ENCODE measurements at regions not wholly inside any gene's neighbourhood (a gene's known extent, or its start where the extent isn't known, plus 50 kb on each side); places are given as distances from the start of the nearest gene placed in this dataset.

DNA sequence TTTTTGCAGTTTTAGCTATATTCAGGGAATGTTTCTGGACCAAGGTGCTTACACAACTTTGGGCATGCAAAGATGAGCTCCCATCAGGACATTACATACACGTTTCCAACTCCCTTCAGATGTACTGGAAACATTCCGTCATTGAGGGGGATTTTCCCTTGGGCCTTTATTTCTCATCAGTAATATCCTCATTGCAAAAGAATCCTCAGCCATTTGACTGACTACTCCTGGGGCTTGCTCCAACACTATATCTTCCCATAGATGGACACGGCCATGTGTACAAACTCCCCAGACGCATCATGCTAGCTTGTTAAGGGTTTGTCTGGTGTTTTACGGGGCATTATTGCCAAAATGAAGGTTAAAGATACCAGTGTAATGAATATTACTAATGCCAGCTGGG, 59.3 kb upstream of the NUP160 start:
- no peak for TF ChIP-seq EP300 (IDR thresholded peaks at IDR 0.05)
- TF ChIP-seq, protein P1, sequence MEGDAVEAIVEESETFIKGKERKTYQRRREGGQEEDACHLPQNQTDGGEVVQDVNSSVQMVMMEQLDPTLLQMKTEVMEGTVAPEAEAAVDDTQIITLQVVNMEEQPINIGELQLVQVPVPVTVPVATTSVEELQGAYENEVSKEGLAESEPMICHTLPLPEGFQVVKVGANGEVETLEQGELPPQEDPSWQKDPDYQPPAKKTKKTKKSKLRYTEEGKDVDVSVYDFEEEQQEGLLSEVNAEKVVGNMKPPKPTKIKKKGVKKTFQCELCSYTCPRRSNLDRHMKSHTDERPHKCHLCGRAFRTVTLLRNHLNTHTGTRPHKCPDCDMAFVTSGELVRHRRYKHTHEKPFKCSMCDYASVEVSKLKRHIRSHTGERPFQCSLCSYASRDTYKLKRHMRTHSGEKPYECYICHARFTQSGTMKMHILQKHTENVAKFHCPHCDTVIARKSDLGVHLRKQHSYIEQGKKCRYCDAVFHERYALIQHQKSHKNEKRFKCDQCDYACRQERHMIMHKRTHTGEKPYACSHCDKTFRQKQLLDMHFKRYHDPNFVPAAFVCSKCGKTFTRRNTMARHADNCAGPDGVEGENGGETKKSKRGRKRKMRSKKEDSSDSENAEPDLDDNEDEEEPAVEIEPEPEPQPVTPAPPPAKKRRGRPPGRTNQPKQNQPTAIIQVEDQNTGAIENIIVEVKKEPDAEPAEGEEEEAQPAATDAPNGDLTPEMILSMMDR (IDR thresholded peaks at IDR 0.05) = no peak
